SK-N-MC (cell line): ENCODE measurements at regions not wholly inside any gene's neighbourhood (a gene's known extent, or its start where the extent isn't known, plus 50 kb on each side); places are given as distances from the start of the nearest gene placed in this dataset.

Experiments used
- EZH2 ChIP-seq: fragments of 200-600 bp; sonication (generic); IDR thresholded peaks from one replicate; pipeline ENCODE4 v1.6.1; 2017; ENCODE audit warnings: antibody characterized with exemption
- POLR2AphosphoS5 ChIP-seq: IDR thresholded peaks from 2 replicates; pipeline ENCODE4 v1.6.1; 2012; ENCODE audit warnings: mild to moderate bottlenecking, low read depth, low read length, borderline replicate concordance

- TF ChIP-seq EZH2 (no peak), POLR2AphosphoS5 (no peak)
These were observed 1048.1 kb downstream of the SI start for GRCh38 chr3:164030194-164030593.
